Activated T-helper 1 cell treated with anti-CD3 and anti-CD28 coated beads, Interleukin-12 subunit alpha, Interleukin-12 subunit beta, Interleukin-2, Interleukin-4 antibody, amounts not matched to agents 30 ng/mL and 10 ng/mL and 1 ng/mL, durations not matched to agents 14 hours and 24 hours and 36 hours (primary cell): ENCODE measurements at regions not wholly inside any gene's neighbourhood (a gene's known extent, or its start where the extent isn't known, plus 50 kb on each side); places are given as distances from the start of the nearest gene placed in this dataset.

ENCODE experiments used
- DNase-seq: peaks from one replicate; pipeline ENCODE4 v3.0.0; 2021; ENCODE audit warnings: low spot score
- H3K27ac Mint-ChIP-seq: one replicate; pipeline ENCODE4 v1.8.0; 2021; ENCODE audit warnings: mild to moderate bottlenecking, mixed read lengths
- H3K27me3 Mint-ChIP-seq: one replicate; pipeline ENCODE4 v1.8.0; 2022; ENCODE audit warnings: mild to moderate bottlenecking, moderate library complexity, mixed read lengths; ENCODE audit not compliant: insufficient read depth
- H3K36me3 Mint-ChIP-seq: one replicate; pipeline ENCODE4 v1.8.0; 2021; ENCODE audit warnings: low read depth, mixed read lengths
- H3K4me1 Mint-ChIP-seq: one replicate; pipeline ENCODE4 v1.8.0; 2021; ENCODE audit warnings: low read depth, mixed read lengths
- H3K4me3 Mint-ChIP-seq: one replicate; pipeline ENCODE4 v1.8.0; 2021; ENCODE audit warnings: mild to moderate bottlenecking, moderate library complexity, mixed read lengths
- H3K9me3 Mint-ChIP-seq: one replicate; pipeline ENCODE4 v1.8.0; 2021; ENCODE audit warnings: mixed read lengths
- intact Hi-C: fragments of 100-400 bp; cut with micrococcal nuclease; formaldehyde crosslinking; loops from one replicate; pipeline ENCODE4 v1.15.1; 2024

GRCh38 chr21:20760221-20760620, 238.0 kb upstream of the NCAM2 start:
- H3K36me3 Mint-ChIP-seq, result no peaks in the 10 kb centered on the region
- no peaks in the 10 kb centered on the region for H3K27me3 Mint-ChIP-seq
- H3K4me3 Mint-ChIP-seq, result no peak overlapping the region
- no peaks in the 10 kb centered on the region for H3K4me1 Mint-ChIP-seq
- H3K9me3 Mint-ChIP-seq, result peaks cover 21% of the 10 kb centered on the region
- H3K27ac Mint-ChIP-seq, result no peak overlapping the region
- intact Hi-C loops, result no loop called here
- DNase-seq, result no peak

- Mint-ChIP-seq H3K9me3 (peaks cover 16% of the 10 kb centered on the region), H3K27ac (no peak overlapping the region), H3K27me3 (no peaks in the 10 kb centered on the region), H3K4me3 (no peak overlapping the region), H3K36me3 (no peaks in the 10 kb centered on the region), H3K4me1 (no peaks in the 10 kb centered on the region)
- no peak for DNase-seq
- intact Hi-C loops, result no loop called here
Measured at GRCh38 chr21:20774737-20775136, 223.5 kb upstream of the NCAM2 start.

- H3K27me3 Mint-ChIP-seq, result no peaks in the 10 kb centered on the region
- intact Hi-C loops, result no loop called here
- peaks cover 31% of the 10 kb centered on the region for H3K9me3 Mint-ChIP-seq
- no peak for DNase-seq
- H3K36me3 Mint-ChIP-seq, result no peaks in the 10 kb centered on the region
- no peak overlapping the region for H3K27ac Mint-ChIP-seq
- H3K4me3 Mint-ChIP-seq, result no peak overlapping the region
- H3K4me1 Mint-ChIP-seq, result no peaks in the 10 kb centered on the region
Measured at GRCh38 chr21:20779321-20779720, 218.9 kb upstream of the NCAM2 start.

- intact Hi-C loops, result no loop called here
- Mint-ChIP-seq H3K27ac (no peak overlapping the region), H3K4me1 (no peaks in the 10 kb centered on the region), H3K27me3 (no peaks in the 10 kb centered on the region), H3K36me3 (no peaks in the 10 kb centered on the region), H3K4me3 (no peak overlapping the region), H3K9me3 (peaks cover 35% of the 10 kb centered on the region)
- DNase-seq, result no peak
Measured at GRCh38 chr21:20783611-20784010, 214.6 kb upstream of the NCAM2 start.

GRCh38 chr21:20789729-20790500, 208.3 kb upstream of the NCAM2 start:
- Mint-ChIP-seq H3K27me3 (no peaks in the 10 kb centered on the region), H3K4me3 (no peak overlapping the region), H3K4me1 (no peaks in the 10 kb centered on the region), H3K27ac (no peak overlapping the region), H3K9me3 (peaks cover 22% of the 10 kb centered on the region), H3K36me3 (no peaks in the 10 kb centered on the region)
- intact Hi-C loops, result no loop called here
- DNase-seq, result no peak

GRCh38 chr21:20800106-20800505, 198.1 kb upstream of the NCAM2 start:
- H3K27ac Mint-ChIP-seq, result no peak overlapping the region
- no peaks in the 10 kb centered on the region for H3K27me3 Mint-ChIP-seq
- intact Hi-C loops, result no loop called here
- peaks cover 20% of the 10 kb centered on the region for H3K9me3 Mint-ChIP-seq
- no peak overlapping the region for H3K4me3 Mint-ChIP-seq
- no peaks in the 10 kb centered on the region for H3K4me1 Mint-ChIP-seq
- no peaks in the 10 kb centered on the region for H3K36me3 Mint-ChIP-seq
- DNase-seq, result no peak

- Mint-ChIP-seq H3K27me3 (no peaks in the 10 kb centered on the region), H3K27ac (no peak overlapping the region), H3K4me3 (no peak overlapping the region), H3K9me3 (peaks cover 20% of the 10 kb centered on the region), H3K36me3 (no peaks in the 10 kb centered on the region), H3K4me1 (no peaks in the 10 kb centered on the region)
- no peak for DNase-seq
- intact Hi-C loops, result no loop called here
Measured at GRCh38 chr21:20802201-20802600, 196.0 kb upstream of the NCAM2 start.

GRCh38 chr21:20802631-20803260, 195.5 kb upstream of the NCAM2 start:
- DNase-seq, result no peak
- intact Hi-C loops, result no loop called here
- Mint-ChIP-seq H3K9me3 (peaks cover 20% of the 10 kb centered on the region), H3K4me3 (no peak overlapping the region), H3K4me1 (no peaks in the 10 kb centered on the region), H3K27me3 (no peaks in the 10 kb centered on the region), H3K36me3 (no peaks in the 10 kb centered on the region), H3K27ac (no peak overlapping the region)

- Mint-ChIP-seq H3K27ac (no peak overlapping the region), H3K4me1 (no peaks in the 10 kb centered on the region), H3K9me3 (peaks cover 24% of the 10 kb centered on the region), H3K27me3 (no peaks in the 10 kb centered on the region), H3K4me3 (no peak overlapping the region), H3K36me3 (no peaks in the 10 kb centered on the region)
- intact Hi-C loops, result no loop called here
- no peak for DNase-seq
Measured at GRCh38 chr21:20811702-20812101, 186.5 kb upstream of the NCAM2 start.

- intact Hi-C loops, result no loop called here
- no peaks in the 10 kb centered on the region for H3K36me3 Mint-ChIP-seq
- peaks cover 27% of the 10 kb centered on the region for H3K9me3 Mint-ChIP-seq
- H3K27ac Mint-ChIP-seq, result no peak overlapping the region
- no peaks in the 10 kb centered on the region for H3K27me3 Mint-ChIP-seq
- no peak overlapping the region for H3K4me3 Mint-ChIP-seq
- DNase-seq, result no peak
- H3K4me1 Mint-ChIP-seq, result no peaks in the 10 kb centered on the region
Measured at GRCh38 chr21:20814090-20814489, 184.1 kb upstream of the NCAM2 start.

- H3K9me3 Mint-ChIP-seq, result peaks cover 25% of the 10 kb centered on the region
- no peak for DNase-seq
- H3K27me3 Mint-ChIP-seq, result no peaks in the 10 kb centered on the region
- no peak overlapping the region for H3K27ac Mint-ChIP-seq
- no peaks in the 10 kb centered on the region for H3K36me3 Mint-ChIP-seq
- no peak overlapping the region for H3K4me3 Mint-ChIP-seq
- intact Hi-C loops, result no loop called here
- no peaks in the 10 kb centered on the region for H3K4me1 Mint-ChIP-seq
Measured at GRCh38 chr21:20822666-20823065, 175.5 kb upstream of the NCAM2 start.

- Mint-ChIP-seq H3K4me1 (no peaks in the 10 kb centered on the region), H3K27me3 (no peaks in the 10 kb centered on the region), H3K4me3 (no peak overlapping the region), H3K9me3 (no peaks in the 10 kb centered on the region), H3K27ac (no peak overlapping the region), H3K36me3 (no peaks in the 10 kb centered on the region)
- intact Hi-C loops, result no loop called here
- DNase-seq, result no peak
Measured at GRCh38 chr21:20852866-20853265, 145.3 kb upstream of the NCAM2 start.

GRCh38 chr21:20856926-20857325, 141.3 kb upstream of the NCAM2 start:
- no peak for DNase-seq
- Mint-ChIP-seq H3K4me3 (no peak overlapping the region), H3K36me3 (no peaks in the 10 kb centered on the region), H3K4me1 (no peaks in the 10 kb centered on the region), H3K9me3 (peaks cover 12% of the 10 kb centered on the region), H3K27me3 (no peaks in the 10 kb centered on the region), H3K27ac (no peak overlapping the region)
- intact Hi-C loops, result no loop called here
